GM18502 (cell line): ENCODE measurements at regions not wholly inside any gene's neighbourhood (a gene's known extent, or its start where the extent isn't known, plus 50 kb on each side); places are given as distances from the start of the nearest gene placed in this dataset.
"Not testable (repeated sequence)": the region's sequence is repeated elsewhere in the genome, so short reads cannot be mapped to it uniquely, and the experiment has no call there.

ENCODE experiments used
- ATAC-seq: cut with Tn5 transposase; IDR thresholded peaks from one replicate; pipeline ENCODE4 v1.9.1; 2021; ENCODE audit warnings: mild to moderate bottlenecking; ENCODE audit not compliant: unreplicated experiment, poor library complexity

DNA sequence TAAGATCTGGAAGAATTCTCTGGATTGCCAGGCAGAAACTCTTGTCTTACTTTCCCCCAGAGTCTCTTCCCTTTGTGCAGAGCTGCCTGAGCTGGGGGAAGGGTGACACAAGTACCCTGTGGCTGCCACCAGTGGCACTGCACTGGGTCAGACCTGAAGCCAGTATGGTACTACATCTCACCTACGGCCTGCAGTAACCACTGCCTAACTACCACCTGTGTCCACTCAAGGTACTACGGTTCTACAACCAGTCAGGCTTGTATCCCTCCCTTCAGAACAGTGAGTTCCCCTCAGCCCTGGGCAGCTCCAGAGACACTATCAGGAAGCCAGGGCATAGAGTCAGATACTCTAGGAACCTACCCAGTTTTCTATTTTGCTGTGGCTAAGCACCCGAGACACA lies 212.0 kb upstream of the POU5F2 start:
- no peak for ATAC-seq

DNA sequence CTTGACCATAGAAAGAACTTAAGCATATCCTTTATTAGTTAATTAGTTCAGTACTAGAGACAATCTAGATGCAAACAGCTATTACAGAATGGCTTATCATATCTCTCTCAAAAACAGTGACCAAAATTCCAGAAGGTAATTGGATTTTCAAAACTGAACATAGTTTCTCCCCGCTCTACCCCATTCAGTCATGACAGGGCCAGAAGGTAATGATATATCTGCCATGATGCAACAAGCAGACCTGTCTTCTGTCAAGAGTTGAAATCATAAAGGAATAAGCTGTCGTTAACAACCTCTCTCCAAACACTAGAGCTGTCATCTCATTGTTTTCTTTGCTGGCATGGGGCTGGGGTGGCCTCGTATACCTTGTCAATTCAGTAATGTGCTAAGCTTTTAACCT lies 200.5 kb upstream of the POU5F2 start:
- ATAC-seq, result no peak

DNA sequence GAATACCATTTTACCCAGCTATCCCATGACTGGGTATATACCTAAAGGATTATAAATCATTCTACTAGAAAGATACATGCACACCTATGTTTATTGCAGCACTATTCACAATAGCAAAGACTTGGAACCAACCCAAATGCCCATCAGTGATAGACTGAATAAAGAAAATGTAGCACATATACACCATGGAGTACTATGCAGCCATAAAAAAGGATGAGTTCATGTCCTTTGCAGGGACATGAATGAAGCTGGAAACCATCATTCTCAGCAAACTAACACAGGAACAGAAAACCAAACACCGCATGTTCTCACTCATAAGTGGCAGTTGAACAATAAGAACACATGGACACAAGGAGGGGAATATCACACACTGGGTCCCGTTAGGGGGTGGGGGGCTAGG lies 191.9 kb upstream of the POU5F2 start:
- not testable (repeated sequence) for ATAC-seq

DNA sequence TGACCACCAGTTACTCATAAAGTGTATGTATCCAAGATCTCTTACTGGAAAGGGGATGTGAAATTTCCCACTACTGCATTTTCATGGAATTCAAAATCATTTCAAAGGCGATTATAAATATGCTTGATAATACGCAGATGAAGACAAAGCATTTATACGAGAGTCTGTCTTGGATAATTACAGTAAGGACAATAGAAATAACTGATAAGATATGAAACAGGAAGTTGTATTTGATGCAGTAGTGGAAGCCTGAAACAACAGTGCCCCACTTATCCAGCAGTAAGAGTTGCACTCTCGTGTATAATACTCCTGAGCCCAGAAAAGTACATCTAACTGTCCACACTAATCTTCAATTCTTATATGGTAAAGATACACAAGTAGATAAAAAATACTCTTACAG lies 188.7 kb upstream of the POU5F2 start:
- no peak for ATAC-seq

DNA sequence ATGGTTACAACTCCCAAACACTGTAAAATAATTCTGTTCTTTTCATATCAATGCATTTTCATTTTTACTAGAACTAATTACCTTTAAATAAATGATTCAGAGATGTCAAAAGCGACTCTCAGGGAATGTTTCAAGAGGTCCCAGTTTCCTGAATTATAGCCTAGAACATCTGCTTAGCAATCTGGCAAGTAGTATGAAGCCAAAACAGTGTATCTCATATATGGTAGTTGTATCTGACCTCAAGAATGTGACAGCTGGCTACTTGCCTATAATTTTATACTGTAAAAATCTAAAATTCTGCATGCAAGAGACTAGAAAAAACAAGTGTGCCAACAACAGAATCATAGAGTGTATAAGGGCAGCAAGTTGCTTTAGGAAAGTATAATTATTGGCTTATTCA lies 187.7 kb upstream of the POU5F2 start:
- ATAC-seq, result no peak

DNA sequence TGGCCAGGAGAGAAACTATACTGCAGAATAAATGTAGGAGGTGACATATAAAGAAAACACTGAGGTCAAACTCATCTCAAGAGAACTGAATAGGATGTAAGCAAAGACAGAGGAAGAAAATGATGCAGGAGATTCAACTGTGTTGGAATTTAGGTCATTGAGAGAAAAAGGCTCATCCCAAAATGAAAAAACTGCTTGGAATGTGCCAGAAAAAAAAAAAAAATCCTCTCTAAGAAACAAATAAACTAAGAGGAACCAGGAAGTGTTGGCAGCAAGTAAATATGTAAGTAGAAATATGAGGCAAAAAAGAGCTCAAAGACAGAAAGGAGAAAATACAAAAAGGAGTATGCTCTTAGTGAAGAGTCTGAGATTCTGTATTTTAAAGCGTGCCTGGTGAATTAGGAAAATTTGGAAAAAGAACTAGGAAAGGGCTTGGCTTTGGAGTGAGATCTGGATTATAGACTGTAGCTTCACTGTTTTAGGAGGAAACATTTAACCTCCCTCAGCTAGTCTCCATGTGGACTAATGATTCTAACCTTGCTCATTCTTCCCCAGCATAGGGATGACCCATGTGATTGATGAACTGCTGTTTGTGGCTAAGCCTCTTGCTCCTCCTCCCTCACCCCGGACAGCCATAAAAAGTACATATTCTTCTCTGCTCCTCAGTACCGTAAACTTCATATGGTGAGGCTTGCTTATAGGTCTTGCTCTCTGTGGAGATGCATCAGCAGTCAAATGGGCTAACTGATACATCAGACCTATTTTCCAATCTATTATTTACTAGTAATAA lies 185.6 kb upstream of the POU5F2 start:
- no peak for ATAC-seq

DNA sequence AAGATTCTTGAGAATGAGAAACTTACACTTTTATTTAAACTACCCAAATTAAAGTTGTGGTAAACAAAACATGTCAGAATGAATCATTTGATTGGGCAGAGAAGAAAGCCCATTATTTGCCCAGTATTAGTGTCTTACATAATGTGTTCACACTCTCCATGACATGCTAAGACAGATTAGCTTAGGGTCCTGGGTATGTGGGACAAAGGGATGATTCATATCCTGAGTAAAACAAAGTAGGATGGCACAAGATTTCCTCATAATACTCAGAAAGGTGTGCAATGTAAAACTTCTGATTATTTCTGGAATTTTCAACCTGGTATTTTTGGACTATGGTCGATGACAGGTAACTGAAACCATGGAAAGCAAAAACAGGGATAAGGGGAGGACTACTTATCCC lies 183.9 kb upstream of the POU5F2 start:
- ATAC-seq, result no peak

DNA sequence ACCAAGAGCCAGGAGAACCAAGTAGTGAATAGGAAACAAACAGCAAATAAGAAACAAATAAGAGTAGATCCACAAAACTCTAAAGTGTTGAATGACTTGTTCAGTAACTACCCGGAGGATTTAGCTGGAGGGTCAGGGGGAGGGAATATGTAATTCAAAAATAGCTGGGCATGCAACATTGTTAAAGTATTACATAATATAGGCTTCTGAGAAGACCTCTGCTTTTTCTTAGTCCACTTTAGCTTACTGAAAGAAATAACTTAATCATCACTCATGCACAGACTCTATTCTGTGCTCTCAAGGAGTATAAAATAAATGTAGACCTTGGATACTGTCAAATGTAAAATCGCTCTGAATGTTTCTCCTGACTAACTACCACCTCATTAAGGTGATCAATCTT lies 183.2 kb upstream of the POU5F2 start:
- no peak for ATAC-seq

DNA sequence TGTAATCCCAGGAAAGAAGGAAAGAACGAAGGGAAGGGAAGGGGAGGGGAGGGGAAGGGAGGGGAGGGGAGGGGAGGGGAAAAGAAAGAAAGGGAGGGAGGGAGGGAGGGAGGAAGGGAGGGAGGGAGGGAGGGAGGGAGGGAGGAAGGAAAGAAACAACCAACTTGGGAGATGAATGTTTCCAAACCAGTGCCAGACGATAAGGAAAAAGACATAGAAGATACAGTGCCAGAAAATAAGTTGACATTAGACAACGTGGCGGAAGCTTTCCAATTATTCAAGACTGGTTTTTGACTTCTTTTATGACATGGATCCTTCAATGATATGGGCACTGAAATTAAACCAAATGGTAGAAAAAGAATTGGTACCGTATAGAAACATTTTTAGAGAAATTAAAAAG lies 181.2 kb upstream of the POU5F2 start:
- no peak for ATAC-seq

DNA sequence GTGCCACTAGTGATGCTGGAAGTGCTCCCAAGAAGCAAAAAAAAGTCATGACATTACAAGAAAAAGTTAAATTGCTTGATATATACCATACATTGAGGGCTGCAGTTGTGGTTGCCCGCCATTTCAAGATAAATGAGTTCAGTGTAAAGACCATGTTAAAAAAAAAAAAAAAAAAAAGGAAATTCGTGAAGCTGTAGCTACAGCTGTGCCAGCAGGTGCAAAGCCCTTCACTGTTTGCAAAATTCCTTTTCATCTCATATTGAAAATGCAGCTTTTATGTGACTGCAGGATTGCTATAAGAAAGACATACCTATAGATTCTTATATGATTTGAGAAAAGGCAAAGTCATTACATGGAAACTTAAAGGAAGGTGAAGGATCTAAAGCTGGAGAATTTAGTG lies 179.6 kb upstream of the POU5F2 start:
- no peak for ATAC-seq

DNA sequence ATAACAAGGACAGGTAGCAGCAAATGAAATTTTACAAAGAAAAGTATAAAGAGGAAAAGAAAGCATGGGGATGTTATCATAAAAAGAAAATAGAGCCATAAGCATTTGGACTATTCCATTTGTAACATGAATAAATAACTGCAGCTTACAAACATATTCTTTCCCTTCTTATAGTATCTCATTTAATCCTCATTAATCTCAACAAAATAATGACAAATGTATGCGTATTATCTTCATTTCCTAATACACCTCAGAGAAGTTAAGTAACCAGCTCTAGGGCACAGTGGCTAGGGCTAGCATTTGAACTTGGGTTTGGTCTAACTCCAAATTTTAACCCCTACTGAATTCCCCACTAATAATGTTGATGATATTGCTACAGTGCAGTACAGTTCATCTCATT lies 175.5 kb upstream of the POU5F2 start:
- no peak for ATAC-seq

DNA sequence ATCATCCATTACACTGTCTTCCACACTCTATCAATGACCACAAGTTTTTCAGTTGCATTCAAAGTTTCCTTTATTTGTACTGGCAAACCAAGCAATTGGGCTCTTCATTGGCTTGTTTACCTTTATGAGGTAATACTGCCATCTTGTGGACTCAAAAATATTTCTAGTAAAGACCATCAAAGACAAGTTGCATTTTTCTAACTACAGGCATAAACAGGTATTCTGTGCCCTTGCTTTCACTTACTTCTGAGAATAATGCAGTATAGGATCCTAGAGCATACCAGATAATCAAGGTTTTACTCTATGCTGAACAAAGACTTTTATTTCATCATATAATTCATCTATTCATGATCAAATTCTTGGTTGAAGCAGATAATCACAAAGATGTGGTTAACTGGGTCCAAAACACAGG lies 173.7 kb upstream of the POU5F2 start:
- no peak for ATAC-seq

DNA sequence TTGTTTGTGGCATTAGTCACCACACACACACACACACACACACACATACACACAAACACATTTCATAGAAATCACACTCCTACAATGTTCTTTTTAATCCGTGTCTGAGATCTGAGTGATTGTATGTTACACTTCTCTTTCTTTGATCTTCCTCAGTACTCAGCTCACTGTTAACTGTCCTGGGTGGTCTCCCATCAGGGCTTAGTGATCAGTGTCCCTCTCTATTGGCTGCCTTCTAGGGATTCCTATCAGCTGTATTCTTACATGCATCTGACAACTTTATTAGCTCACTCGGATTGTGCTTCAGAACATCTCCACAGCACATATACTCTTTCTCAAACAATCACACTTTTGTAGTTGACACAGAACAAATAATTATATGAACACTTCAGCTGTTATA lies 170.2 kb upstream of the POU5F2 start:
- ATAC-seq, result no peak

DNA sequence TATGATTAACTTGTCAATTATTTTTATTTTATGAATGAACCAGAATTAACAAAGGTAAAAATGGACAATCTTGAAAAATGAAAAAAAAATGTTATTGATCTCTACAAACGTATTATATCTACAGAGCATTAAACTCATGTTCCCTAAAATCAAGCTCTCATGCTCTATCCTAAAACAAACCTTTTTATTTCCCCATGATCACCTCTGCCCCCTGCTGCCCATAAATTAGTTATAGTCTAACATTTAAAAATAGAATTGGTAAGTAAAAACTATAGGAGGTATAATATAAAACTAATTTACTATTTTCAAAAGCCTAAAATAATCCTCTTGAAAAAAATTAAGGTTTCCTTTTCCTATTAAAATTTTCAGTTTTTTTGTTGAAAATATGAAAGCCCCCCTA lies 168.0 kb upstream of the POU5F2 start:
- ATAC-seq, result no peak

DNA sequence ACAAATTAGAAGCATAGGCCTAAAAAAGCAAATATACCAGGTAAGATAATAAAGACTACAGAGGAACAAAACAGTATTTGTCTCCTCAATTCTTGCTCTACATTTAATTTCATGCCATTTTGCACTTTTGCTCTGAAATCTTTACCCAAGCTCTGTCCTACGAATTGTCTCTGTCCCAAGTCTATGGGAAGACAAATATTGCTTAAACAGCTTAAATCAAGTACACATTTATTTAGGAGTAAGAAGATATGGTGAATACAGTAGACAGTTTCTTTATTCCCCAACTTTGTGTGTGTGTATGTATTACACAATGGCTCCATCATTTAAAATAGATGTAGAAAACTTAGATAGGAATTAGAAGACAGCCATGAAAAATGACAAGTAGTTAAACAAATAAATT lies 163.5 kb upstream of the POU5F2 start:
- ATAC-seq, result no peak

DNA sequence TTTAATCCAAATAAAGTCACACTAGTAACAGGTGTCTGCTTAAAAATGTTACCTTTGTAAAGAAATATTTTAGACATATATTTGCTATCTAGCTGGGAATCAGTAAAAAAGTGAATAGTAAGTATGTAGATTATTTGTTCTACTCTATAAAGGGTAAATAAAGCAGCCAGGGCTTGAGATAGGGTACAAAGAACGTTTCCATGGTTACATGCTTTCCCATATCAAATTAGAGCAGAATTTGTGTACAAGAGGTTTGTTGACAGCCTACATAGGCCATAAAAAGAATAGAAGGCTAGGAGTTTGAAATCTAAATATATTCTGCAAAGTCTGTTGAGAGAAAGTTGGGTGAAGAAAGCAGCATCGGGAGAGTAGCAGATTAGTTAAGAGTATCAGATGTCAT lies 160.9 kb upstream of the POU5F2 start:
- no peak for ATAC-seq

DNA sequence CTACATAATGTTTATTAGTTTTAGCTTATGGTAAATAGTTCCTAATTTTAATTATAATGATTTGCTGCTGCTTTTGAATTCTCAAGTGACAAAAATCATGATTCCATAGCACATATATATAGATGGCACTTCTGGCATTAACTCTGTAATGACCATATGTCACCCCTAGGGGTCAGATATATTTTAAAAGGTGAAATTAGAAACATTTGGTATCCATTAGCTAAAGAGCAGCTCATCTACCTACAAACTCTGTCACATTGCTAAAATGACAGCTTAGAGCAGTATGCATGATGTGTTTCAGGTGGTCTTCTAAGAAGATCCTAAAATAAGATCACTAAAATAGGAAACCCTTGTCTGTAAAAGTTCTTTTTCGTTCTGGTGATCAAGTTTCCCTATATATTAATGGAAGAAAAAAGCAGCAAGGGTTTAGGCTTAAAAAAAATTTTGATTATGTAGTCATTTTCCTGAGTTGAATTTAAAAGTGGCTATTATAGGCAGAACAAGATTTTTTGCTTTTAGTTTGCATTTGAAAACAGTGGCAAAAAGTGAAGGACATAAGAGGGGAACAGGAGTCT lies 157.7 kb upstream of the POU5F2 start:
- peak; percentile 93 for ATAC-seq

DNA sequence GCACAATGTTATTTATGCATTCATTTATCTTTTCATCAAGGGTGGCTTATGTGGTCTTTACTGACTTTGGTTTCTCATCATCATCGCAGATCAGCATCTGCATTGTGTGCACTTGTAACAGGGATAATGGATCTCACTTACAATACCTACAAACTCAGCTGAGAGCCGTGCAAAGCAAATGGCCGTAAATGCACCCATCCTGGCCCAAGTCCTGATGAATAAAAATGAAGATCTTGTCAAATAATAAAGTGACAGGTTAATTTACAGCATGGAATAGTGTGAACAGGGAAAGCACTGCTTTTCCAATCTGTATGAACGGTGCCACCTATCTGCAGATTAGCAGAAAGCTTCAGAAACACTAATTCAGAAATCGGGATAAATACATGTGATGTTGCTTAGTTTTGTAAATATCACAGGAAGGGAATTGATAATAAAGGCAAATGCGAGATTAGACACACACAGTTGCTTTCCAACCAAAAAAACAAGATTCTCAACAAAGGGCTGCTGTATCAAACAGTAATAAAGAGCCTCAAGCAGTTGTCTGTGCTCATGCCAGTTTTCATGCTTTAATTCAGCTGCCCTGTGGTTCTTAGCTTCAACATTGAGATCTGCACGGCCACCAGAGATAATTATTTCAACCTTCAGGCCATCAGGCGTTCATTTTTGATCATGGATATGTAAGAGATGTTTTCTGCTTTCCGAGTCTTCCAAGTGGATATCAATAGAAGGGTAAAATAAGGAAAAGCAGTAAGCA lies 153.4 kb upstream of the POU5F2 start:
- ATAC-seq, result no peak

DNA sequence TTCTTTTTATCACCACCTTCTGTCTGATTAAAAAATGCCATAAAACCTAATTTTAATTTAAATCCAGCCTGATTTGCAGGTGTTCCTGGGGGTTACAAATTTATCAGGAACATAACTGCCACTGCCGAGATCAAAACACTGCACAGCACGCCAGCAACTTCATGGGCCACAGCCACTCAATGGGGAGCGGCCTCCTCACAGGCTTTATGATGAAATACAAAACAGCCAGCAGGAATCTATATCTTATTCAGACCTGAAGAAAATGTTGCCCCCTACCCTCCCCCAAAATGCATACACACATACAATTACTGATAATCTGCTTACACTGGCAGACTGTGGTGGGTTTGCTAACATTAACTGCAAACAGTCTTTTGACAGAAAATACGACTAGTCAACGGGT lies 151.7 kb upstream of the POU5F2 start:
- no peak for ATAC-seq

DNA sequence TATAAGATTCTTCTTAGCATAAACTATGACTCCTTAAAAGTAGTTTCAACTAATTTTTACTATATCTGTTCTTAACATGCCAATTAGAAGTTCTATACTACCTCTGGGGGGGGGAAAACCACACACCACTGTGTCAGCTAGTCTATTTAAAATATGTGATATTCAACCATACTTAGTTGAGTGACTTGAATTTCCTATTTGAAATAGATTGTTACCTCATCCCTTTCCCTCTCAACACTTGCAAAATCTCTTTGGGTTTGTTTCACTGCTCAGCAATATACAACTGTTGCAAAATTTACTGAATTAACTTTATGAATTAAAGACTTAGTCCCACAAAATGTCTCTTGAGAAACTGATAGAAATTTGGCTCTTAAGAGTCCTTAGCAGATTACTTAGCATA lies 151.1 kb upstream of the POU5F2 start:
- ATAC-seq, result no peak
